Renal cortex interstitium (tissue), 11 donors: ENCODE measurements at regions not wholly inside any gene's neighbourhood (a gene's known extent, or its start where the extent isn't known, plus 50 kb on each side); places are given as distances from the start of the nearest gene placed in this dataset.
A peak's percentile ranks its signal among the peaks of the same experiment; 100 is the strongest.

Source experiments
- DNase-seq, 11 donors: peaks; one replicate each; pipeline ENCODE4 v3.0.0-alpha.2; 2013; ENCODE audit warnings: low read depth in 9 of 11, low spot score in 4 of 11; ENCODE audit errors: extremely low read depth in 1 of 11

DNA sequence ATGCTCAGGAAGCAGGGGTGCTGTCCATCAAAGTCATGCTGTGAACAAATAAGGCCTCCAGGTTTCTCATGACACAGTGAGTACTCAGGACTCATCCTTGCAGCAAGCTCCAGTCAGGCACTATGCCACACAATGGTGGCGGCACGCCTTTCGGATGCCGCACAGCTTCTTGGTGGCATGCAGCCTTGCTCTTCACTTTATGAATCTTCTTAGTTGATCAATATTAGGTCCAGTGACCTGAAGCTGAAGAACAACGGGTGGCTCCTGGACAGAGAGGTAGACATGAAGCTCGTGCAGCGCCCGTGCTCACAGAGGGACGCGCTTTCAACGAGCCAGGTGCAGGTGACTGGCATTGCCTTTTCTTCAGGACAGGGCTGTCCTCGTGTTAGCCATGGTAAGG is 653.0 kb upstream of the MGMT start:
- DNase-seq: no peak

- no peak for DNase-seq
Observed at GRCh38 chr10:128814782-128815181, 652.3 kb upstream of the MGMT start.

- no peak for DNase-seq
Observed at GRCh38 chr10:128816726-128817125, 650.3 kb upstream of the MGMT start.

DNA sequence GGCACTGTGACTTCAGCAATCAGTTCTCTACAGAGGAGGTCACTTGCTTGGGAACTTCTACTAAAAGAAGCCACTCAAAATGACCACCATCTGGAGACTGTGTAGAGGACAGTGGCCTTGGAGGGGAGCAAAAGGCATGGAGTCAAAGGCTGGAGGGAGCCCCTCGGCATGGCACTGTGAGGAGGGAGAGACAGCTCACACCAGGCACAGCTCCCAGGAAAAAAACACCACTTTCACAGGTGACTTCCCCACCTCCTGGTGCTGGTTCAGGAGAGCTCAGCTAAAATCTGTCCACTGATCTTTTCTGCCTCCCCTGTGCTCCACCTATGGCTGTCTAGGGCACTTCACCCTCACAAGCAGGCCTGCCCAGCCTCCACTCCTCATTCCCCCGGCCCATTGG is 649.4 kb upstream of the MGMT start:
- no peak for DNase-seq

- DNase-seq: no peak
Observed at GRCh38 chr10:128820663-128821062, 646.4 kb upstream of the MGMT start.

- DNase-seq: no peak
Observed at GRCh38 chr10:128823201-128823600, 643.8 kb upstream of the MGMT start.

DNA sequence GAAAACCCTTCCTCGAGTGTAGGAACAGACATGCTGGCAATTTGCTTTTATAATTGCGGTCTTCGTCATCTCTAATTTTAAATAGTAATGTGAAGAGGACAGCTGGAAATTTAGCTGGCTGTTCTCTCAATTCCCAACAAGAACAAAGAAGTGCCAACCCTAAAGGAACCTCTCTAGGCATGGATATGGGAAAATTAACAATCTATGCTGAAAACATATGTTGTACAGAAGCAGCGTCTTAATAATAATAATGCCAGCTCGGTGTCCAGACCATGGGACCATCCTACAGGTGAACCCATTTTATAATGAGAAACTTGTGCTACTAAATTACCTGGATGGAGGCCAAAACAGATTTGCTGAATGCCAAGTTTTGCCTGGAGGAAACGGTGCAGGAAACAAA is 641.4 kb upstream of the MGMT start:
- DNase-seq: peak in 1 of 11 donors; percentile 8

- DNase-seq: no peak
Observed at GRCh38 chr10:128833671-128834070, 633.4 kb upstream of the MGMT start.

DNA sequence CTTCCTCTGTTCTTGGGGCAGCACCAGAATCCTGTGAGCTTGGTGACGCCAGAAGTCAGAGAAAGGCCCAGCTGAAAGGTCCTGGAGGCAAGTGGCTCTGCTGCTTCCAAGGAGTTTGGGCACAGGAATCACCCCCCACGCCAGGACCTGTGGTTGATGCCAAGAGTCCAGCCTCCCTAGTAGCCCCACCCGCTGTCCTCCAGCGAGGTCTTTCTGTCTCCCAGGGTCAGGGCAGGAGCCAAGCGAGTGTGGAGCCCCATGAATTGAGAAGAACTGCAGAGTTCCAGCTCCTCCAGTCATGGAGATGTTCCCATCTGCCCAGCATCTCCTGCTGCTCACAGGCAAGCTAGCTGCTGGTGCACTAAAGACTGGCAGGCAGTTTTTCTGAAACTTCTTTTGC is 631.7 kb upstream of the MGMT start:
- DNase-seq: no peak

DNA sequence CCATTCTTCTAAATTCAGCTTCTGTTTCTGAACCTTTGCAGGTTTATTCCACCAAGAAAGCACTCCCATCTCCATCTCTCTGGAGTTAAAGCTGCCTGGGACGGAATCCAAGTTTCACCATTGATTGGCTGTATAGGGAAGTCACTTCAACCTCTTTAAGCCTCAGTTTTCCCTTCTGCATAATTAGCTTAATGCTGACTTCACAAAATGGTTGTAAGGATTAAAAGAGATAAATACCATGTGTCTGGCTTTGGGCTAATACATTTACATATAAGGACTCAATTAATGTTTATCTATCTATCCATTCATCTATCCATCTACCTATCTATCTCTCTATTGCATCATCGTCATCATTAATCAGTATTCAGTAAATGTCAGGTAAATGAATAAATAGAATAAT is 629.6 kb upstream of the MGMT start:
- DNase-seq: no peak

DNA sequence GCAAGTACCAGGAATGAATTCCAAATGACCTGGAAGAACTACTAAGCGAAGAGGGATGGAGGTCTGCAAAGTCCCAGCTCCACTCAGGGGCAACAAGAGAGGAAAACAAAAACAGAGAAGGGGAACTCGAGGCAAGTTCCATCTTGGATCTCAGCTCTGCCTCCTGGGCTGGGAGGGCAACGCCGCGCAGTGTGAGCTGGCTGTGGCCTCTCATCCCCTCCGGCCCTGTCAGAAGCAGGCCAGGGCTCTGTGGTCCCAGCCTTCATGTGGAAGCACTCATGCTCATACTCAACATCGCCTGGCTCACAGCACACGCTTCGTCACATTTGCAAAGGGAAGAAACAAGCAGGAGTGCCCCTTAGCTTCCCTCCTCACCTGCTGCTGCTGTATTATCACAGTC is 627.9 kb upstream of the MGMT start:
- DNase-seq: no peak

DNA sequence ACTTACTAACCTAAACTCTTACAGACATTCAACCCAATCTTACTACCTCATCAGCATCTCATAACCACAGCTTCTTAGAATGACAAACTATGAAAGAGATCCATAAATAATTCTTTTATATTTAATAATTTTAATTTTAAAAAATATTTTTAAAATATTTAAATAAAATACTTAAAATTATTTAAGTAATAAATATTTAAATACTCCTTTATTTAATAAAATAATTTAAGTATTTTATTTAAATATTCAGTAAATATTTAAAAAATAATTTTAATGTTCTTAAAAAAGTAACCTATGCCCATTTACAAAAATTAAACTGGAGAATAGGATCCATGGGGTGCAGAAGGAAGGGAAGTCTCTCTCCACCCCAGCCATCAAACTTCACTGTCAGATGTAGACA is 627.3 kb upstream of the MGMT start:
- DNase-seq: no peak

DNA sequence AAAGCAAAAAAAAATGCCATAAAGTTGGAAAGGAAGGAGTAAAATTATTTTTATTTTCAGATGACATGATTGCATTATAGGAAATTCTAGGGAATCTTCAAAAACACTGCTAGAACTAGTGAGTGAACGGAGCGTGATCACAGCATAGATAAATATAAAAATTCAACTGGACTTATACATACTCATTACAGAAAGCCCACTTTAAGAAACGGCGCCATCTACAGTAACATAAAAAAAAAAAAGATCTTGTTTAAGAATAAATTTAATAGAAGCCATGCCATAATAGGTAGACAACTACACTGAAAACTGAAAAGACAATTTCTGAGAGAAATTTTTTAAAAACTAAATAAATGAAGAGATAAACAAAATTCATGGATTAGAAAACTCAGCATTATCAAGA is 623.1 kb upstream of the MGMT start:
- DNase-seq: no peak

DNA sequence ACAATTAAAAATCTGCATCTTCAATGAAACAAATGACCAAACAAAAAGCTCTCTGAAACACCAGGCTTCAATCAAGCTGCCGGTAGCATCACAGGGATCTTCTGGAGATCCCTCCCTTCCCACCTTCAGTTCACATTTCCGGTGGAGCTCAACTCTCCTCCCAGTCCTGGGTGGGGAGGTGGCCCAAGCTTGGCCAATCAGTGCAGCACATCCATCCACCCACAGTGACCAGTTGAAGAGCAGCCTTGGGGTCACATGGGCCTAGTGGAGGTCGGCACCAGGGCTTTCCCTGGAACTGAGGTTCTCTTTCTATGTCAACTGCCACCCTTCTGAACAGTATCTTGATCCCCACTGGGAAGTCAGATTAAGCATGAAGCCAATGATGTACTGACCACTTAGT is 620.1 kb upstream of the MGMT start:
- no peak for DNase-seq

GRCh38 chr10:128848810-128849209 is 618.2 kb upstream of the MGMT start:
- DNase-seq: no peak

DNA sequence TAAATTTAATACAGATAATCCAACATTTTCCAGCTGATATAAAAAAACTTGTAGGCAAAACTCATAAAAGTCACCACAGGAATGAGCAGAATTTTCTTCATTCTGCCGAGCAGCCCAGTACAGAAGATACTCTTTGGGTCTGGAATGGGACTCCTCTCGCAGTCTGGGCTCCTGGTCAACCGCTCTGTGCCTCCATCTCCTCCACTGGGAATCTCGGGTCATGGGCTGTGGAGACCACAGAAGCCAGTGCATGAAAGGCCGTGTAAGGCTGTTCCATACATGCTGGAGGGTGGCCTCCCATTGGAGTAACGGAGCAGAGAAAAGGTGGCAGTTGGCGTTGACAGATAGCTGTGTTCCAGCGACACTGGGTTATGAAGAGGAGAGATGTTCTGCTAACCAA is 616.4 kb upstream of the MGMT start:
- no peak for DNase-seq

GRCh38 chr10:128851281-128851680 is 615.8 kb upstream of the MGMT start:
- DNase-seq: no peak

DNA sequence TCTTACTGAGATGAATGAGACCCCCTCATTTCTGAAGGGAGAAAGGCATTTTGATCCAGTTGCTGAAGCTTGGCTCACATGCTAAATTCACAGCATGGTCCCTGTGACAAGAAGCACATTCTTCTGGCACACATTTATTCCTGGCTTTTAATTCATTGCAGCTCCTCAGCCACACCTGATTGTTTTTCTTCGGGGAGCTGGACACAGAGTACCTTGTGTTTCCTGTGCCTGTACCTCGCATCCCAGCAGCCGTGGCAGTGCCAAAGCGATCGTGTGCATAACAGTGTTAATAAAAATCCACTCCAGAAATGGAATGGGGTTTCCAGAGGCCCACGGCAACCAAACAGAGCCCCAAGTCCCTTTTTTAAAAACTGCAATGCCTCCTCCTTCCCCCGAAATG is 615.3 kb upstream of the MGMT start:
- DNase-seq: no peak

DNA sequence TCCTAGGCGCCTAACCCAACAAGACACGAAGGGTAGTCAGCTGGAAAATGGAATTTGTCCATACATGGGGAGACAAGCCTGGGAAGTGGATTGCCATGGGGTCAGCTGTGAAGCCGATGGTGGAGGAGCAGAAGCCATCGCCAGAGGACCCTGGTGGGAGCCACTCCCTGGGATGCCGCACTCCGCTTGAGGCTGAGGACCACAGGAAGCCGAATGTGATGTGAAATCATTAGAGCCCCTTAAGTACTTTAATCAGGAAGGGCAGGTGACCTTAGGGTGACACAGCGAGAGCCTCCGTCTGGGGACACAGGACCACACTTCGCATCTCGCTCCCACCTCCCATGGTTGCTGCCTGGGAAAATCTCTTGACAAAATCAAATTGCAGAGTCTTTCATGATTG is 614.6 kb upstream of the MGMT start:
- DNase-seq: no peak

DNA sequence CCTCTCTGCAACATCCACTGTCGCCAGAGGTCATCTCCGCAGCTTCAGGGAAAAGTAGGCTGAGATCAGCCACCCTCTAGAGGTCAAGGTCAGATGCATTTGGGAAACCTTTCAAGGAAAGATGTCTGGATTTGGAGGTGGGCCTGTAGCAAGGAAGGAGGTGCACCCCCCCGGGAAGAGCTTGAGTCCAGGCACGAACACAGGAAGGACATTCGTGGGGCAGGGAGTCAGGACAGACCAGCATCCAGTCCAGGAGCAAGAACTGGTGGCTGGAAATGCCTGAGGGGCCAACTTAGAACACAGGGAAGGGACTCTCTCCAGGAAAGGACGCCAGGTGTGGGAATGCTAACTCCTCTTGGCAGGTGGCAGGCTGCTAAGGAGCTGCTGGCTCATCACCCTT is 614.1 kb upstream of the MGMT start:
- no peak for DNase-seq

DNA sequence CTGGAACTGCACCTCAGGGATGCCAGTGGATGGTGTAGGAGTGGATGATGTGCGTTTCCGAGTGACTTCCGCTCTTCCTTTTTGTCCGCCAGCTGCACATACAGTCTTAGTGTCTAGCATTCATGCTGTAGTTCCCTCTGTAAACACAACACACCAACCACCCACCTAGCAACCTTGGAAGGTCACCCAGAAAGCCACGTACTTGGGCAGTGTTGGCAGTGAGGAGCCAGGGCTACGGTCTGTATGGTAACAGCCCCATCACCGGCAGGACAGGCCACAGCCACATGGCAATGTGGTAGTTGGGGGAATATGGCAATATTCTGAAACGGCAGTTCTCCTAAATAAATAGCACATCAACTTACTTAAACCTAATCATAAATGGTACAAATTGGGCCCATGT is 613.5 kb upstream of the MGMT start:
- no peak for DNase-seq

GRCh38 chr10:128854204-128854603 is 612.8 kb upstream of the MGMT start:
- no peak for DNase-seq
